ENCODE measurements at regions not wholly inside any gene's neighbourhood (a gene's known extent, or its start where the extent isn't known, plus 50 kb on each side); places are given as distances from the start of the nearest gene placed in this dataset.

GRCh38 chr10:129279446-129280154 is 187.4 kb upstream of the MGMT start:
- no peak for DNase-seq (ENCODE audit: low read depth in 2 of 2)
- H3K4me3 ChIP-seq (replicated peaks in 1 of 2; ENCODE audit: low read depth in 2 of 2, low read length in 2 of 2), result no peak overlapping the region
- TF ChIP-seq CTCF (IDR thresholded peaks at IDR 0.05; ENCODE audit: low read depth, low read length), result no peak

- TF ChIP-seq CTCF (IDR thresholded peaks at IDR 0.05; ENCODE audit: low read depth, low read length), result no peak
- peak in 1 of 2 donors; percentile 13 for DNase-seq (ENCODE audit: low read depth in 2 of 2)
- no peak overlapping the region for H3K4me3 ChIP-seq (replicated peaks in 1 of 2; ENCODE audit: low read depth in 2 of 2, low read length in 2 of 2)
Measured at GRCh38 chr10:129280155-129280502, 186.9 kb upstream of the MGMT start.

- DNase-seq (ENCODE audit: low read depth in 2 of 2), result no peak
- no peak for TF ChIP-seq CTCF (IDR thresholded peaks at IDR 0.05; ENCODE audit: low read depth, low read length)
- H3K4me3 ChIP-seq (replicated peaks in 1 of 2; ENCODE audit: low read depth in 2 of 2, low read length in 2 of 2), result no peak overlapping the region
Measured at GRCh38 chr10:129280908-129281586, 186.0 kb upstream of the MGMT start.

GRCh38 chr10:129285459-129285858 is 181.6 kb upstream of the MGMT start:
- no peak for DNase-seq (ENCODE audit: low read depth in 2 of 2)
- H3K4me3 ChIP-seq (replicated peaks in 1 of 2; ENCODE audit: low read depth in 2 of 2, low read length in 2 of 2), result no peak overlapping the region
- TF ChIP-seq CTCF (IDR thresholded peaks at IDR 0.05; ENCODE audit: low read depth, low read length), result no peak

GRCh38 chr10:129288999-129289584 is 177.9 kb upstream of the MGMT start:
- no peak for TF ChIP-seq CTCF (IDR thresholded peaks at IDR 0.05; ENCODE audit: low read depth, low read length)

GRCh38 chr10:129293991-129294700 is 172.9 kb upstream of the MGMT start:
- DNase-seq (ENCODE audit: low read depth in 2 of 2), result no peak
- no peak for TF ChIP-seq CTCF (IDR thresholded peaks at IDR 0.05; ENCODE audit: low read depth, low read length)
- no peak overlapping the region for H3K4me3 ChIP-seq (replicated peaks in 1 of 2; ENCODE audit: low read depth in 2 of 2, low read length in 2 of 2)

More at GRCh38 chr10:129288999-129289584, 177.9 kb upstream of the MGMT start:
- no peak overlapping the region for H3K4me3 ChIP-seq (replicated peaks in 1 of 2; ENCODE audit: low read depth in 2 of 2, low read length in 2 of 2)
- DNase-seq (ENCODE audit: low read depth in 2 of 2), result peak in 1 of 2 donors; percentile 84
